Skin epidermis (tissue), 12 donors: ENCODE measurements at regions not wholly inside any gene's neighbourhood (a gene's known extent, or its start where the extent isn't known, plus 50 kb on each side); places are given as distances from the start of the nearest gene placed in this dataset.
"Not testable (repeated sequence)": the region's sequence is repeated elsewhere in the genome, so short reads cannot be mapped to it uniquely, and the experiment has no call there.

ENCODE experiments used
- H3K27ac ChIP-seq, 21 experiments: fragments of 200-600 bp; sonication (generic) in 11 of 21; one replicate each; pipeline ENCODE4 v1.5.0; 2020; ENCODE audit warnings: mild to moderate bottlenecking in 3 of 21, inconsistent platforms in 2 of 21, moderate library complexity in 2 of 21
- H3K4me3 ChIP-seq, 7 experiments: fragments of 200-600 bp; sonication (generic) in 2 of 7; one replicate each; pipeline ENCODE4 v1.5.0; 2020; ENCODE audit warnings: inconsistent platforms in 2 of 7, mild to moderate bottlenecking in 2 of 7, moderate library complexity in 1 of 7

DNA sequence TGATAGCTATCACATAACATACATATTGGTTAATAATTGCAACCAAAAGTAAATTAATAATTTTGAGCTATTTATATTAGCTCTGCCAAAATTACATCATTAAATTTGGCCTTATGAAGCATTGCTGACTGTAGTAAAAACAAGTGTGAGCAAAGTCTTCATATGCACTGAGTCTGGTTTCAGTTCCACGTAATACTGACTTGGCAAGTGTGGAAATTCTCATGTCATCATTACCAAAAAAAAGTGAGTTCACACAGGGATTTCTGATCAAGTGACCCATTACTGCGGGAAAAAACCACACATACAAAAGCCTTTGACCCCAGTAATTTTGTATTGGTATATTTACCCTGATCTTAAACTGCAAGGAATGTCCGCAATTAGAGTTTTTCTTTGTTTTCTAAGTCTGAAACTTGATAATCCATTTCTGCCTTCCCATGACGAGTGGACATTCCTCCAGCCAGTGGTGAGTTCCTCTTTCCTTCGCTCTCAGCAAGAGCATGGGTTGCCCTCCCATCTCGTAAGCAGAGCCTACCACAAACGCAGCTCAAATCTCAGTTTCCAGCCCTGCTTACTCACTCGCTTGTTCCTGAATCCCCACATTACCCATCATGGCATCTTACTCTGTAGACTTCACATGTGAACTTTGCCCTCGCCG is 220.2 kb upstream of the DMRT1 start:
- no peak overlapping the region for H3K4me3 ChIP-seq
- H3K27ac ChIP-seq, result peak overlapping the region in 4 of 21 experiments; percentile 20 to 68 (median 30)

DNA sequence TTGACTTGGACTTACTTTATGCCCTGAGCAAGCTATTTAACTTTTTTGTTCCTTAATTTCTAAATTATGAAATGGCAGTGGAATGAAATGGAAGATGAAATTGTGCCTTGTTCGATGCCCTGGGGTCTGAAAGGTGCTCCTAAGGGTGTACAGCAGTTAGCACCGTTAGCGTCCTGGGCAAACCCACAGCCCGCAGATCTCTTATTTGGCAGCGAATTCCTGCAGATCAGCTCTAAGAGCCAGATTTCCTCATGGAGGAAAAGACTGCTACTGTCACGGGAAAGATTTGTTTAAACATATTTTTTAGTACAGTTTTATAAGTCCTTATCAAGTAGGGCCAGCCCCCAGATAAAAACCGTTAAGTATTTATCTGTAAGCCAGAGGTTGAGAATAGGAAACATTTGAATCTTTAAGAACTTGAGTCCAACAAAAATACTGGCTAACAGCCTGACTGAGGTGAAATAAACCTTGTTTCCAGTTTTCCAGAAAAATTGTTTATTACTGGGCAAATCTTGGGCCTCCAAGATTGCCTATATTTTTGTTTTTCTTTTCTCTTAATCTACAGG is 216.5 kb upstream of the DMRT1 start:
- H3K27ac ChIP-seq, result peak overlapping the region in 3 of 21 experiments; percentile 15 to 21 (median 16)
- H3K4me3 ChIP-seq, result no peak overlapping the region

DNA sequence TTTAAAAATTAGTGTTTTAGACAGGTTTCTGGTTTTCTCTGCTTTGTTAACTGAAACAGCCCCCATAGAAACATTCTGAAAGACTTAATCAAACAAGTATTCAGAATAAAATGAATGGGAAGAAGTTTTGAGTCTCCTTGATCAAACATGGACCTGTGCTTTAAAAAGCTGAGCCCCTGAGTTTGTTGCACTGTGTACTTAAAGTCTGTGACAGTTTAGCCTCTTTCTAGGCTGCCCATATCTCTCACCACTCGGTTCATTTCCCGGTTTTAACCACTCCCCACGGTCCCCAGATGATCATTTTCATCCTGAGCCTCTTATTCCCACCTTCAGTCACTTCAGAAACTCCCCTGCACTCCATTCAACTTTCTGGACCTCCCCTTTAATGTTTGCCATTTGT is 215.9 kb upstream of the DMRT1 start:
- Histone ChIP-seq H3K27ac (peak overlapping the region in 6 of 21 experiments; percentile 2 to 39 (median 22)), H3K4me3 (no peak overlapping the region)

DNA sequence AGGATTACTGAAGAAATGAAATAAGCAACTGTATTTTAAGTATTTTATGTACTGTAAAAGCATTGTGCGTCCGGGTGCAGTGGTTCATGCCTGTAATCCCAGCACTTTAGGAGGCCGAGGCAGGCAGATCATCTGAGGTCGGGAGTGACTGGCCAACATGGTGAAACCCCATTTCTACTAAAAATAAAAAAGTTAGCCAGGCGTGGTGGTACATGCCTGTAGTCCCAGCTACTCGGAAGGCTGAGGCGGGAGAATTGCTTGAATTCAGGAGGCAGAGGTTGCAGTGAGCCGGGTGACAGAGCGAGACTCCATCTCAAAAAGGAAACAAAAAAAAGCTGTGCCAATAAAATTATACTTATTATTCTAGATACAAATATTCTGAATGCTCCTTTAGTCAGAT is 215.4 kb upstream of the DMRT1 start:
- H3K27ac ChIP-seq, result peak overlapping the region in 8 of 21 experiments; percentile 2 to 31 (median 22)
- not testable (repeated sequence) for H3K4me3 ChIP-seq

DNA sequence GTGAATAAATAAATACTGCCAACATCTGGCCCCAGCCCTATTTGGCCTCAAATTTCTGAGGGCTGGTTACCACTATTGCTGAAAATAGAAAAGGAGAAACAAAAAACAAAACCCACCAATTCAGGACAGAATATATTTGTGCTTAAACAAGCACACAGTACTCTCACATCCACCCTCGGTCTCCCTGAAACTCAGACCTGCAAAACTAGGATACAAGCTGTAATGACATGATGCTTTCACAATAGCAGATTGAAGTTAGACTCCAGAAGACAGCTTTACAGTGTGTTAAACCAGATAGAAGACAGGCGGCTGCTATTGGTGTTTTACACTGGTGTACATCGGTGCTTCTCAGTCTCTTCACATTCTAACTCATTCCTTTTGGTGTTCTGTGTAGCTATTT is 214.9 kb upstream of the DMRT1 start:
- Histone ChIP-seq H3K27ac (peak overlapping the region in 4 of 21 experiments; percentile 2 to 31 (median 28)), H3K4me3 (no peak overlapping the region)

DNA sequence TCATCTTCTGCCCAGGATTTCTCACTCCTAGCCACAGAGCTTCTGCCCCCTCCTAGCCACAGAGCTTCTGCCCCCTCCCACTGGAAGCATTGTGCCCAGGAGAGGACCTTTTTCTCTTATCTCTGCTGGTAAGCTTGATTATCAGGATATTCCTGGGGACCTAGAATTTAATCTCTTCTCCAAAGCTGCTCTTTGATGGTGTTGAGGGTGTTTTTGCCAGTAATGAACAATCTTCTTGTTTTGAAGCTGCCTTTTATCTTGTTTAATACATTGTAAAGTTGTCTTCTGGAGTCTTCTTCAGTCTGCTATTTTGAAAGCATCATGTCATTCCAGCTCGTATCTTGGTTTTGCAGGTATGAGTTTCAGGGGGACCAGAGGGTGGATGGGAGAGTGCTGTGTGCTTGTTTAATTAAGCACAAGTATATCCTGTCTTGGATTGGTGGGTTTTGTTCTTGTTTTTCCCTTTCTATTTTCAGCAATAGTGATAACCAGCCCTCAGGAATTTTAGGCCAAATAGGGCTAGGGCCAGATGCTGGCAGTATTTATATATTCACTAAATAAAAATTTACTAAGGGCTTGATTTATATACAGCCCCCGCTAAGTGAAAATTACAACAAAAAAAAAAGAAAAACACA is 214.0 kb upstream of the DMRT1 start:
- Histone ChIP-seq H3K27ac (peak overlapping the region in 4 of 21 experiments; percentile 1 to 17 (median 4)), H3K4me3 (no peak overlapping the region)

DNA sequence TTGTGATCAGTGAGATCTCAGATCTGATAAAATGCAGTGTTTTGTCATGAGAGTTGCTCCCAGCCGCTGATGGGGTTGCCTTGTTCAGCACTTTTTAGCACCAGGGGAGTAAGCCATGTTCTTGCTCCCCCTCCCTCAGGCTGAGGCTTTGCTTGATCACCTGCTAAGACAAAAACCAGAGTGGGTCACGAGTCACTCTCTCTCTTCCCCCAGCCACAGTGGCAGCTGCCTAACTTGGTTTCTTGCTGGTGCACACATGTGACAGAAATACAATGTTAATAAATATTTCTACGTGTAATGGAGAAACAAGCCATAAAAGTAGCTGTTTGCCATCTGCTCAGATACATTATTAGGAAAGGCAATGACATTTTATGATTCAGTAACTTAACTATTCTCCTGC is 212.4 kb upstream of the DMRT1 start:
- H3K27ac ChIP-seq, result no peak overlapping the region

DNA sequence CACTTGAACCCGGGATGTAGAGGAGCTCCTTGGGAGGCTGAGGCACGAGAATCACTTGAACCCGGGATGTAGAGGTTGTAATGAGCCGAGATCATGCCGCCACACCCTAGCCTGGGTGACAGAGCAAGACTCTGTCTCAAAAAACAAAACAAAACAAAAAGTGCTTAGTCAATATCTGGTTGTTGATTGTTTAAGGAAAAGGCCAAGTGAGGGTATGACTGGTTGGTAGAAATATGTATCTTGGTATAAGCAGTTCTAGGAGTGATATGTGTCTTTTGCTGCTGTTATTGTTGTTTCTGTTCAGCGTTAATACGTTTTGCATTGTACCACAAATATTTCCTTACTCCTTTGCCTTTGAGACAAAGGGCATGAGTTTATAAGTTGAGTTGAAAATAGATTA is 210.7 kb upstream of the DMRT1 start:
- Histone ChIP-seq H3K27ac (no peak overlapping the region), H3K4me3 (no peak overlapping the region)

More for the DNA sequence above, 212.4 kb upstream of the DMRT1 start:
- H3K4me3 ChIP-seq, result no peak overlapping the region

DNA sequence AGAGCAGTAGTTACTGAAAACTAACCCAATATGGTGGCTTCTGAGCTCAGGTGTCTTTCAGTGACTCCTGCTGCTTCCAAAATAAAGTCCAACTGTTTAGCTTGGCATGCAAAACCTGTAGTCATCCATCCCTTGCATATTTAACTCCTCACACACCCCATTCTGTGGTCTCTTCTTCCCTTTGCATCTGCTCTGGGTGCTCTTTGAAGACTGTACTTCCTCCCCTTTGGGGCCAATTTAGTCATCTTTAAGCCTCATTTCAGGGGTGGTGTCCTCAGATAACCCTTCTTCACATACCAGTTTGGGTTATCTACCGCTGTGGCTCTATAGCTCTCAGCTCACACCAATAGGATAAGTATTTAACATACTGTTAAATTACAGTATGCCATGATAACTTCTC is 209.9 kb upstream of the DMRT1 start:
- no peak overlapping the region for H3K4me3 ChIP-seq
- no peak overlapping the region for H3K27ac ChIP-seq

DNA sequence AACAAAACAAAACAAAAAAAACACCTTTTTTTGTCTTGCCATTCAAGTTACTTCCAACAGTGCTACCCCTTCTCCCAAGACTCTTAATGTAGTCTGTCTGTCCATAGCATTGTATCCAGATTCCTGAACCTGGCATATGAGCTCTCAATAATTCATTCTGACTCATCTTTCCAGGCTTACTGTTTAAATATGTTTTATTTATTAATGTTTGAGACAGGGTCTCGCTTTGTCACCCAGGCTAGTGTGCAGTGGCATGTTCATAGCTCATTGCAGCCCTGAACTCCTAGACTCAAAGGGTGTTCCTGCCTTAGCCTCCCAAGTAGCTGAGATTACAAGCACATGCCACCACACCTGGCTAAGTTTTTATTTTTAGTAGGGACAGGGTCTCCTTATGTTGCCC is 208.0 kb upstream of the DMRT1 start:
- Histone ChIP-seq H3K4me3 (no peak overlapping the region), H3K27ac (no peak overlapping the region)

DNA sequence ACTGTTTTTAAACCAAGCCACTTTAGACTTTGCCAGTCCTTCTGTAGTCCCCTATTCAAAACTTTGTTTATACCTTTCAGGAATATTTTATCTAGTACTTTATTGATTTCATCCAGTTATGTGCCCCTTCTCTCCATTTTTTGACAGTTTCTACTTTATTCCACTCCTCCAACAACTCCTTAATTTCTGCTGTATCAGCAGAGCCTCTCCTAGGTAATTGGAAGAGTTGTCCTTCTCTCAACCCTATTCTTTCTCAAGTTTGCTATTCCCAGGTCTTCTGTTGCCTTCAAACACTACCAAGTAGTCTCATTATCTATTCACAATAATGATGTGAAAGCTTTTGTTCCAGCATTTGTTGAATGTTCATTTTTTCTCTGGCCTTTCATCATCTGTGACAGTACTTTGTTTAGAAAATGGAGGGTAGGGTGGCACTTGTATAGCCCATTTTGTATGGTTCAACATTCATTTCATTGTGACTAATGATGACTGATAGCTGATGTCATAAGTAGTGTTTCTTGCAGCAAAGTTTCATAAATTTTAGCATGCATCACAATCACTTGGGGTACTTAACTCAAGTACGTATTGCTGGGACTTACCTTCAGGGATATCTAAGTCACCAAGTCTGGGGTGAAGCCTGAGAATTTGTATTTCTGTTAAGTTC is 204.4 kb upstream of the DMRT1 start:
- Histone ChIP-seq H3K4me3 (no peak overlapping the region), H3K27ac (no peak overlapping the region)

DNA sequence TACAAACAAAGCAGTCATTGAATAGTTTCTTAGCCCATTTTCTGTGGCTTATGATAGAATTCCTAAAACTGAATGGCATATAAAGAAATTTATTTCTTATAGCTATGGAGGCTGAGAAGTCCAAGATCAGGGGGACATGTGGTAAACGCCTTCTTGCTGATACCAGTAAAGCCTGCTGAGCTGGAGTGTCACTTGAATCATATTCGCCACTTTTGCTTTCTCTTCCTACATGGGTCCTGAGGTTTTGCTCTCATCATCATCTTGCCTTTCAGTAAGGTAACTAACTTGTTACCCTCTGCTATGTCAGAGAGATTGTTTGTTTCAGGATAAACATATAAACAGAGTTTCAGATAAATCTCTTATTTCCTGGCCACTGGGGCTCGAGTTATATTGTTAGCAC is 203.3 kb upstream of the DMRT1 start:
- no peak overlapping the region for H3K27ac ChIP-seq
- no peak overlapping the region for H3K4me3 ChIP-seq

DNA sequence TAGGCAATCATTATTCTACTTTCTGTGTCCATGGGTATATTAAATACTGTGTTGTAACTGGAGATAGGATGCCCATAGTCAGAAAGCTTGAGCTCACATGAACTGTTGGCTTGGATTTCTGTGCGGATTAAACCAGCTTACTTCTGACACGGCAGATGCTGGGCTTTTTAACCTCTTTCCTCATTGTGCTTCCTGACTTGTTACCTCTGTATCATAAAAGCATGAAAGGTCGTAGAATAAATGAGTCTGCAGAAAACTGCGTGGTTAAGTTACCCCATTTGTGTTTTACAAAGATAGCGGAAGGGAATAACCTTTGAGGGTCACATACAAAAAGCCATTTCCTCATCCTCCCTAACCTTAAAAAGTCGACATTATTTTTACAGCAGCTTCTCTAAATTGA is 199.5 kb upstream of the DMRT1 start:
- no peak overlapping the region for H3K27ac ChIP-seq

DNA sequence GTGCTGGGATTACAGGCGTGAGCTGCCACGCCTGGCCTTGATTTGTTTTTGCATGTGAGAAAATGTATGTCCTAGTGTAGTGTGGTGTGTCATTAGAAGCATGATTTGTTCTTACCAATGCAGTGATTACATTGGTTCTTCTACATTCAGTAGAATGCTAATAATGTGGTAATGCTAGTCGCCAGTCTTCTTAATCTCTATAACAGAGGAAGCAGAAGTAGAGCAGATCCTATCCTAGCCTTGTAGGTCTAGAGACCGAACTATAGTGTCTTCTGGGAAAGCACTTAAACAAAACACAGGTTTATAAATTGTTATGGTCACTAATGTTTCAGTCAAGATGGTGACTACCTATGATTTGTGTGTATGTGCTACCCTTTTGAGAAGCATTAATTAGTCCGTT is 197.5 kb upstream of the DMRT1 start:
- no peak overlapping the region for H3K4me3 ChIP-seq
- H3K27ac ChIP-seq, result no peak overlapping the region

More for the DNA sequence above, 199.5 kb upstream of the DMRT1 start:
- no peak overlapping the region for H3K4me3 ChIP-seq

DNA sequence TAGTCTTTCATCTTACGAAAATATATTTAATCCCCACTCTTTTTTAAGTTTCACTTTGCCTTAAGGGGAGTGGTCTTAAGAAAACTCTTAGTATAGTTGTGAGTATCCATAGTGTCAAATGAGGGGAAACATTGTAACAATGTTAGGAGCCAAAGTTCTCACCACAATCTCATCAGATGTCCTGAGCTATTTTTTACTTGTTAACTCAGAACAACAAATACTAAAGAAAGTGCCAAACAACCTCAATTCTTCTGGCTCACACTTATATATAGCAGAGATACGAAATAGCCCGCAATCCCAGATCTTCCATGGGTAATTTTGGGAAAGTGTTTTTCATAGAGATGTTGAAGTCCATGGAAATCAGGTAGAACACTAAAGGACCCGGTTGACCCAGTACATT is 194.0 kb upstream of the DMRT1 start:
- no peak overlapping the region for H3K27ac ChIP-seq
- no peak overlapping the region for H3K4me3 ChIP-seq

DNA sequence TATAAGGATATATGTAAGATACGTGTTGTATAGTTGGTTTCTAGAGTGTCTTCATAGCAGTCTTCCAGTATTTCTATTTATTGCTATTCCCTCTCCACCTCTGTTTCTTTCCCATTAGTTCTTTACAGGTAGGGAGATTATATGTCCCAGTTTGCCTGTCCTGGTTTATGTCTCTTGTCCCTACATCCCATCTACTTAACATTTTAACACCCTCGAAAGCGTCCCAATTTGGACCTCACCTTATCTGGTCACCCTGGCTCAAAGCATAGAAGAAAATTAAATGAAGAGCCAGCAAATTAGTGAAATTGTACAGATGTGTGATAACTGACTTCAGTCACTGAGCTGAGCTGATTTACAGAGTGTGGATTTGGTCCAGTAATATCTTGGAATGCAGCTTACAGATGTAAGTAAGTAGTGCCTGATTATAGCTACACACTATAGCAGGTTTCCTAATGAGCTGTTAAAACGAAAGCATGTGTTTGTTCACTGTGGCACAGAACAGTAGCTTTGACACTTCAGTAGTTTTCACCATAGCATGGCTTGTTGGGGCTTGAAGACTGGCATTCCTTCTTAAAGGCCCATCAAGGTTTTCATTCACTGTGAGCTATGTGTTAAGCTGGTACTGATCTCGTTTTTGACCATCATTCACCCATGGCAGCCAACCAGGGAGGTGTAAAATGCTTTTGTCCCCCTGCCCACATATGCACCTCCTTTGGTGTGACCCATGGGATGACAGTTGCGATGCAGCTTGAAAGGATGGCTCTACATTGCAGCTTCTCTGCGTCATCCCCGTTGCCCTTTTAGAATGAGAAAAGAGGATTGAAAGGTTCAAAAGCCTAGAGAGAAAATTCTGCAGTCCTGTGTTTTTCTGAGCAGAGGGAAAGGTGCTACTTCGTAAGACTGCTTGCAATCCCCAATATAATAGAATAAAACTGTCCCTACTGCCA is 192.1 kb upstream of the DMRT1 start:
- peak overlapping the region in 4 of 21 experiments; percentile 9 to 63 (median 28) for H3K27ac ChIP-seq
- no peak overlapping the region for H3K4me3 ChIP-seq

DNA sequence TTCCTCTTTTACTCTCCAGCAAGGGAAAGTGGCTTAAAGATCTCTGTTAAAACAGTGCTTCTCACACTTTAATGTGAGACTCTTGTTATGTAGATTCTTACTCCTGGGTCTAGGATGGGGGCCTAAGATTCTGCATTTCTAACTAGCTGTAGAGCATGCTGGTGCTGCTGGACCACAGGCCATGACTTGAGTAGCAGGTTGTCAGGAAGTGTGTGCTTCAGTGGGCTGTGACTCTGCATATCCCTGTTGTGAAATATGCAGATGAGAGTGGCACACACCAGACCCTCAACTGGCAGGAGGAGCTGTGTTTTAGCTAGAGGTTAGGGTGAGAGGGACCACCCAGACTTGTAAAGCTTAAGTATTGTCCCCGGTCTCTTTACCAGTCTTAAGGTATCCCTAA is 191.1 kb upstream of the DMRT1 start:
- H3K27ac ChIP-seq, result peak overlapping the region in 8 of 21 experiments; percentile 4 to 63 (median 26)
- H3K4me3 ChIP-seq, result no peak overlapping the region

DNA sequence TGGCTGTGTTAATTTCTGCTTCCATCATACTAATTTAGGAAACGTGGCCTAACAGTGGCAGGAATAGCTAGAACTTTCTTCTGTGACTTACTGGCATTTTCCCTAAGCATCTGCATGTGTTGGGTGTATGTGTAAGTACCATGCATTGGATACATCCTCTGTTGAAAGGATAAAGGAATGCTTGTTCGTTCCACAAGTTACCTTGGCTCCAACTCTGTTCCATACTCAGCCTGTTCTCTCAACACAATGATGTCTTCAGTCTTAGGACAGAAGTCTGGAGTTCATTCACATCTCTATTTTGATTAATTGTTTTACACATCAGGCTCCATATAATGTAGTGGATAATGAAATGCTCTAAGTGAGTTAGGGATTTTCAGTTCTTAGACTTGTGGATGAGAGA is 190.1 kb upstream of the DMRT1 start:
- no peak overlapping the region for H3K27ac ChIP-seq

DNA sequence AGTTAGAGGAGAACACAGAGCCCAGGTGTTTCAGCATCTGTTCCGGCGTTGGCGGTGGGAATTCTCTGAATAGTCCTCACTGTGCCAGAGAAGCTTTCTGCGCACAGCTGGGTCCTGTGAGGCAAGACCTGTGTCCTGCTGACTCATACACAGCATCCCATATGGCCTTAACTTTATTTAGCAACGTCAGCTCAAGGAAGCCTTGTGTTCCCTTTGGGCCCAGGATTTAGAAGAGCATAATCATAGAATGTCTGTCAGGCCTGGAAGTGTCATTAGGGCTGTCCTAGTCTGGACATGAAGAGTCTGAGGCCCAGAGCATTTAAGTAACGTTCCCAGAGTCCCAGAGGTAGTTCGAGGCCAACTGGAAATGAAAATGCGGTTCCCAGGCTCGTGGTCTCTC is 188.6 kb upstream of the DMRT1 start:
- Histone ChIP-seq H3K27ac (peak overlapping the region in 6 of 21 experiments; percentile 2 to 52 (median 16)), H3K4me3 (no peak overlapping the region)

More for the DNA sequence above, 190.1 kb upstream of the DMRT1 start:
- H3K4me3 ChIP-seq, result no peak overlapping the region

DNA sequence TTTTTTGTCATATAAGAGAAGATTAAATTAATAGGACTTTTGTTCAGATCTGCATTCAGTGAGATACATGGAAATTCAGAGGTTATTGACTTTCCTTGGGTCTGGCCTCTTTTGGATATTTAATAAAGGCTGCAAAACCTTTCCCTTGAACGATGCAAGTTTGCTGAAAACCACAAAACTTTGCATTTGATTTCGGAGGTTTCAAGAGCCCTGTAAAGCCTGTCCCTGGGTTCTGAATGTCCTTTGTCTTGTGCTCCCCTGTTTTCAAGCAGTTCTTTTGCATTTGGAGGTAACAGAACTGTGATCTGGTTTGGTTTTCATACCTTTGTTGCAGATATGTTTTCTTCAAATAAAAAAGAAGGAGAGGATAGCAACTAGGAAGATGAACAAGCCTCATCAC is 188.1 kb upstream of the DMRT1 start:
- peak overlapping the region in 9 of 21 experiments; percentile 2 to 52 (median 11) for H3K27ac ChIP-seq
- no peak overlapping the region for H3K4me3 ChIP-seq
